Tibial nerve (tissue), 4 donors: ENCODE measurements at regions not wholly inside any gene's neighbourhood (a gene's known extent, or its start where the extent isn't known, plus 50 kb on each side); places are given as distances from the start of the nearest gene placed in this dataset.

Experiments
- EP300 ChIP-seq, 2 donors: sonication (generic); formaldehyde crosslinking; IDR thresholded peaks; one replicate each; pipeline ENCODE4 v1.6.1; 2017; ENCODE audit warnings: antibody characterized with exemption in 2 of 2, mild to moderate bottlenecking in 1 of 2
- TF ChIP-seq, protein P1 (sequence below), 5 experiments: fragments of 200-600 bp in 3 of 5; fragments of 450-650 bp in 2 of 5; sonication (generic) in 3 of 5; IDR thresholded peaks; one replicate each; pipeline ENCODE4 v1.5.1; 2016 to 2019; ENCODE audit warnings: antibody characterized with exemption in 5 of 5, mild to moderate bottlenecking in 3 of 5, moderate library complexity in 2 of 5

DNA sequence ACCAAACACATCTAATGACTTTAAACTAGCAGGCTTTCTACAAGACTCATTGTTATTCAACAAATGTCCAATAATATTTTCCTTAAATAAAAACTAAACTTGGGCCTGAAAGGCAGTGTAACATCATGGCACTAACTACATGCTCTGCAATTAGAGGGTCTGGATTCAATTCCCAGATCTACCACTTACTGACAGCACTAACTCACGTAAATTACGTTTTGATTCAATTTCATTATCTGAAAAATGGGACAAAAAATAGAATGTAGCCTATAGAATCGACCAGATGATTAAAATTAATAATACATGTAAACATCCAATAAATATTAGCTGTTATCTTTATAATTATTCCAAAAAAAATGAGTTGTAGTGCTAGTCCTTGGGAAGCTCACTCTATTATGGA is 98.0 kb upstream of the DDX18 start:
- TF ChIP-seq, protein P1, sequence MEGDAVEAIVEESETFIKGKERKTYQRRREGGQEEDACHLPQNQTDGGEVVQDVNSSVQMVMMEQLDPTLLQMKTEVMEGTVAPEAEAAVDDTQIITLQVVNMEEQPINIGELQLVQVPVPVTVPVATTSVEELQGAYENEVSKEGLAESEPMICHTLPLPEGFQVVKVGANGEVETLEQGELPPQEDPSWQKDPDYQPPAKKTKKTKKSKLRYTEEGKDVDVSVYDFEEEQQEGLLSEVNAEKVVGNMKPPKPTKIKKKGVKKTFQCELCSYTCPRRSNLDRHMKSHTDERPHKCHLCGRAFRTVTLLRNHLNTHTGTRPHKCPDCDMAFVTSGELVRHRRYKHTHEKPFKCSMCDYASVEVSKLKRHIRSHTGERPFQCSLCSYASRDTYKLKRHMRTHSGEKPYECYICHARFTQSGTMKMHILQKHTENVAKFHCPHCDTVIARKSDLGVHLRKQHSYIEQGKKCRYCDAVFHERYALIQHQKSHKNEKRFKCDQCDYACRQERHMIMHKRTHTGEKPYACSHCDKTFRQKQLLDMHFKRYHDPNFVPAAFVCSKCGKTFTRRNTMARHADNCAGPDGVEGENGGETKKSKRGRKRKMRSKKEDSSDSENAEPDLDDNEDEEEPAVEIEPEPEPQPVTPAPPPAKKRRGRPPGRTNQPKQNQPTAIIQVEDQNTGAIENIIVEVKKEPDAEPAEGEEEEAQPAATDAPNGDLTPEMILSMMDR (IDR thresholded peaks at IDR 0.05) = no peak
- no peak for TF ChIP-seq EP300 (IDR thresholded peaks at IDR 0.05)
